Fibroblast of lung (primary cell): ENCODE measurements at regions not wholly inside any gene's neighbourhood (a gene's known extent, or its start where the extent isn't known, plus 50 kb on each side); places are given as distances from the start of the nearest gene placed in this dataset.

Experiments
- DNase-seq, 2 donors: peaks; one replicate each; pipeline versions ENCODE4 v3.0.0 to v3.0.0-alpha.2; 2010; ENCODE audit warnings: low read depth in 2 of 2
- H2AFZ ChIP-seq: 2 replicates; pipeline ENCODE4 v1.5.1; 2012; ENCODE audit warnings: low read length, control low read depth, inconsistent platforms
- H3K27ac ChIP-seq: 2 replicates; pipeline ENCODE4 v1.5.1; 2011; ENCODE audit warnings: low read length, control low read depth; ENCODE audit not compliant: insufficient read depth
- H3K27me3 ChIP-seq: 2 replicates; pipeline ENCODE4 v1.5.1; 2011; ENCODE audit warnings: mild to moderate bottlenecking, low read length; ENCODE audit not compliant: control insufficient read depth, insufficient read depth
- H3K36me3 ChIP-seq: 2 replicates; pipeline ENCODE4 v1.5.1; 2011; ENCODE audit warnings: low read length; ENCODE audit not compliant: control insufficient read depth, insufficient read depth
- H3K4me1 ChIP-seq: 2 replicates; pipeline ENCODE4 v1.5.1; 2011; ENCODE audit warnings: low read length; ENCODE audit not compliant: control insufficient read depth, insufficient read depth; ENCODE audit errors: extremely low read depth
- H3K4me2 ChIP-seq: 2 replicates; pipeline ENCODE4 v1.5.1; 2011; ENCODE audit warnings: low read length, control low read depth; ENCODE audit not compliant: insufficient read depth; ENCODE audit errors: extremely low read depth
- H3K4me3 ChIP-seq, 4 experiments: fragments of 200-600 bp in 1 of 4; sonication (generic) in 1 of 4; replicated peaks in 1 of 4; 2 replicates each; pipeline ENCODE4 v1.5.1; 2011 to 2016; ENCODE audit warnings: low read length in 4 of 4, low read depth in 3 of 4, mild to moderate bottlenecking in 3 of 4, control low read depth in 2 of 4, inconsistent platforms in 1 of 4, mixed read lengths in 1 of 4; ENCODE audit not compliant: insufficient read depth in 1 of 4; ENCODE audit errors: control extremely low read depth in 1 of 4
- H3K79me2 ChIP-seq: 2 replicates; pipeline ENCODE4 v1.5.1; 2012; ENCODE audit warnings: mild to moderate bottlenecking, low read length, inconsistent platforms; ENCODE audit not compliant: control insufficient read depth, insufficient read depth
- H3K9ac ChIP-seq: 2 replicates; pipeline ENCODE4 v1.5.1; 2011; ENCODE audit warnings: mild to moderate bottlenecking, low read length, control low read depth; ENCODE audit not compliant: insufficient read depth
- H3K9me3 ChIP-seq: 2 replicates; pipeline ENCODE4 v1.5.1; 2012; ENCODE audit warnings: low read depth, low read length; ENCODE audit not compliant: control insufficient read depth, insufficient read depth
- H4K20me1 ChIP-seq: 2 replicates; pipeline ENCODE4 v1.5.1; 2011; ENCODE audit warnings: low read length; ENCODE audit not compliant: control insufficient read depth, insufficient read depth; ENCODE audit errors: extremely low read depth
- CTCF ChIP-seq, 2 donors: IDR thresholded peaks in 1 of 2; conservative IDR thresholded peaks in 1 of 2; 1 replicate in 1 of 2; 2 replicates in 1 of 2; pipeline ENCODE4 v1.5.1; 2011 to 2012; ENCODE audit warnings: low read length in 2 of 2, control low read depth in 1 of 2, inconsistent platforms in 1 of 2, low read depth in 1 of 2, mild to moderate bottlenecking in 1 of 2
- EZH2 ChIP-seq: IDR thresholded peaks from 2 replicates; pipeline ENCODE4 v1.5.1; 2012; ENCODE audit warnings: low read length, control low read depth, mild to moderate bottlenecking; ENCODE audit errors: missing control alignments

GRCh38 chr5:180428598-180428997 lies 65.6 kb upstream of the CNOT6 start:
- no peak for TF ChIP-seq EZH2
- TF ChIP-seq CTCF (conservative IDR thresholded peaks at IDR 0.05 in 1 of 2, IDR thresholded peaks at IDR 0.05 in 1 of 2; ENCODE audit: low read depth in 1 of 2, low read length in 2 of 2): no peak
- no peaks in the 10 kb centered on the region for H3K36me3 ChIP-seq

GRCh38 chr5:180431932-180432331 lies 62.2 kb upstream of the CNOT6 start:
- no peak for TF ChIP-seq EZH2

More at GRCh38 chr5:180428598-180428997, 65.6 kb upstream of the CNOT6 start:
- no peak overlapping the region for H3K4me2 ChIP-seq
- no peak overlapping the region for H3K27ac ChIP-seq
- no peak for DNase-seq
- no peaks in the 10 kb centered on the region for H4K20me1 ChIP-seq
- no peak overlapping the region for H3K4me3 ChIP-seq
- H3K4me1 ChIP-seq: no peaks in the 10 kb centered on the region
- H3K9me3 ChIP-seq: no peaks in the 10 kb centered on the region
- H3K9ac ChIP-seq: no peak overlapping the region
- no peaks in the 10 kb centered on the region for H3K79me2 ChIP-seq
- H2AFZ ChIP-seq: no peak overlapping the region
- no peaks in the 10 kb centered on the region for H3K27me3 ChIP-seq

GRCh38 chr5:180433032-180433422 lies 61.2 kb upstream of the CNOT6 start:
- no peaks in the 10 kb centered on the region for H3K36me3 ChIP-seq
- H3K27ac ChIP-seq: no peak overlapping the region
- TF ChIP-seq CTCF (conservative IDR thresholded peaks at IDR 0.05 in 1 of 2, IDR thresholded peaks at IDR 0.05 in 1 of 2; ENCODE audit: low read depth in 1 of 2, low read length in 2 of 2): no peak
- no peak for TF ChIP-seq EZH2
- no peak overlapping the region for H3K9ac ChIP-seq
- no peaks in the 10 kb centered on the region for H4K20me1 ChIP-seq
- no peaks in the 10 kb centered on the region for H3K4me1 ChIP-seq
- H3K4me3 ChIP-seq: no peak overlapping the region
- H2AFZ ChIP-seq: no peak overlapping the region
- H3K27me3 ChIP-seq: no peaks in the 10 kb centered on the region
- H3K4me2 ChIP-seq: no peak overlapping the region
- no peaks in the 10 kb centered on the region for H3K79me2 ChIP-seq
- H3K9me3 ChIP-seq: no peaks in the 10 kb centered on the region
- DNase-seq: no peak

More at GRCh38 chr5:180431932-180432331, 62.2 kb upstream of the CNOT6 start:
- no peaks in the 10 kb centered on the region for H3K79me2 ChIP-seq
- DNase-seq: no peak
- H2AFZ ChIP-seq: no peak overlapping the region
- no peaks in the 10 kb centered on the region for H4K20me1 ChIP-seq
- H3K9me3 ChIP-seq: no peaks in the 10 kb centered on the region
- H3K4me1 ChIP-seq: no peaks in the 10 kb centered on the region
- no peak overlapping the region for H3K4me2 ChIP-seq
- H3K36me3 ChIP-seq: no peaks in the 10 kb centered on the region
- no peak overlapping the region for H3K4me3 ChIP-seq
- H3K27ac ChIP-seq: no peak overlapping the region
- no peaks in the 10 kb centered on the region for H3K27me3 ChIP-seq
- no peak overlapping the region for H3K9ac ChIP-seq

GRCh38 chr5:180435594-180435993 lies 58.6 kb upstream of the CNOT6 start:
- Histone ChIP-seq H3K79me2 (no peaks in the 10 kb centered on the region), H4K20me1 (no peaks in the 10 kb centered on the region), H3K4me2 (no peak overlapping the region)

More at GRCh38 chr5:180435594-180435993, 58.6 kb upstream of the CNOT6 start:
- no peak overlapping the region for H2AFZ ChIP-seq
- no peak overlapping the region for H3K9ac ChIP-seq
- TF ChIP-seq EZH2 (no peak), CTCF (conservative IDR thresholded peaks at IDR 0.05 in 1 of 2, IDR thresholded peaks at IDR 0.05 in 1 of 2; ENCODE audit: low read depth in 1 of 2, low read length in 2 of 2) (no peak)
- H3K9me3 ChIP-seq: no peaks in the 10 kb centered on the region
- no peaks in the 10 kb centered on the region for H3K4me1 ChIP-seq
- H3K27me3 ChIP-seq: no peaks in the 10 kb centered on the region
- H3K4me3 ChIP-seq: no peak overlapping the region
- no peak overlapping the region for H3K27ac ChIP-seq
- no peak for DNase-seq
- H3K36me3 ChIP-seq: no peaks in the 10 kb centered on the region
